B cell (primary cell): ENCODE measurements at regions not wholly inside any gene's neighbourhood (a gene's known extent, or its start where the extent isn't known, plus 50 kb on each side); places are given as distances from the start of the nearest gene placed in this dataset.

Source experiments
- ATAC-seq: fragments of 200-7000 bp; cut with Tn5 transposase; one replicate; pipeline ENCODE4 v1.10.0; 2021; ENCODE audit warnings: low read depth, mild to moderate bottlenecking, moderate number of reproducible peaks, moderate library complexity
- CTCF ChIA-PET: fragments of 350-600 bp; sonication (Branson Sonifier 250); formaldehyde crosslinking; loops from one replicate; lab custom pipeline; 2021; ENCODE audit warnings: antibody characterized with exemption, inconsistent platforms; lab: Charles Lee
- POLR2A ChIA-PET: fragments of 350-600 bp; sonication (Branson Sonifier 250); formaldehyde crosslinking; loops from one replicate; lab custom pipeline; 2021; ENCODE audit warnings: antibody characterized with exemption; lab: Charles Lee
- DNase-seq: peaks from one replicate; pipeline ENCODE4 v3.0.0; 2013
- H2AFZ ChIP-seq: 2 replicates; pipeline ENCODE4 v1.6.1; 2012; ENCODE audit warnings: mild to moderate bottlenecking, low read depth, low read length; ENCODE audit not compliant: insufficient read depth, poor library complexity, severe bottlenecking
- H3K27ac ChIP-seq, 2 donors: 1 replicate in 1 of 2; 2 replicates in 1 of 2; pipeline ENCODE4 v1.5.1; 2012 to 2013; ENCODE audit warnings: low read length in 2 of 2, mild to moderate bottlenecking in 2 of 2, moderate library complexity in 1 of 2
- H3K27me3 ChIP-seq, 4 experiments: fragments of 200-600 bp in 1 of 4; sonication (generic) in 1 of 4; replicated peaks in 1 of 4; 1 replicate in 2 of 4; 2 replicates in 2 of 4; pipeline versions ENCODE4 v1.6.1 to v1.7.0; 2013 to 2016; ENCODE audit warnings: low read length in 3 of 4, mild to moderate bottlenecking in 2 of 4, mixed read lengths in 1 of 4, moderate library complexity in 1 of 4; ENCODE audit not compliant: insufficient read depth in 4 of 4, control insufficient read depth in 3 of 4; ENCODE audit errors: control extremely low read depth in 1 of 4
- H3K36me3 ChIP-seq, 2 experiments: replicated peaks in 1 of 2; 1 replicate in 1 of 2; 2 replicates in 1 of 2; pipeline versions ENCODE4 v1.6.1 to v1.7.1; 2013; ENCODE audit warnings: low read length in 1 of 2; ENCODE audit not compliant: insufficient read depth in 2 of 2, control insufficient read depth in 1 of 2; ENCODE audit errors: control extremely low read depth in 1 of 2, extremely low read depth in 1 of 2
- H3K4me1 ChIP-seq, 2 donors: fragments of 200-600 bp in 1 of 2; sonication (generic) in 1 of 2; 1 replicate in 1 of 2; 2 replicates in 1 of 2; pipeline versions ENCODE4 v1.5.1 to v1.6.1; 2013 to 2017; ENCODE audit warnings: low read length in 2 of 2; ENCODE audit not compliant: control insufficient read depth in 2 of 2, insufficient read depth in 2 of 2
- H3K4me2 ChIP-seq: replicated peaks from 2 replicates; pipeline ENCODE3; 2012; ENCODE audit warnings: mild to moderate bottlenecking, low read depth, low read length; ENCODE audit not compliant: poor library complexity, severe bottlenecking
- H3K4me3 ChIP-seq, 5 experiments: fragments of 200-600 bp in 1 of 5; sonication (generic) in 1 of 5; 1 replicate in 3 of 5; 2 replicates in 2 of 5; pipeline versions ENCODE4 v1.5.1 to v1.7.0; 2011 to 2016; ENCODE audit warnings: low read length in 4 of 5, mild to moderate bottlenecking in 4 of 5, low read depth in 2 of 5, control low read depth in 1 of 5, moderate library complexity in 1 of 5; ENCODE audit not compliant: insufficient read depth in 1 of 5; ENCODE audit errors: control extremely low read depth in 1 of 5, extremely low read depth in 1 of 5
- H3K79me2 ChIP-seq: fragments of 200-600 bp; sonication (generic); one replicate; pipeline ENCODE4 v1.6.0; 2016; ENCODE audit warnings: low read length; ENCODE audit not compliant: control insufficient read depth, insufficient read depth
- H3K9ac ChIP-seq: fragments of 200-600 bp; sonication (generic); 2 replicates; pipeline ENCODE4 v1.6.1; 2017; ENCODE audit warnings: mild to moderate bottlenecking, low read length, moderate library complexity
- H3K9me3 ChIP-seq, 3 donors: one replicate each; pipeline versions ENCODE4 v1.6.1 to v1.7.1; 2013; ENCODE audit warnings: low read length in 2 of 3; ENCODE audit not compliant: control insufficient read depth in 2 of 3, insufficient read depth in 1 of 3; ENCODE audit errors: control extremely low read depth in 1 of 3
- H4K20me1 ChIP-seq: 2 replicates; pipeline ENCODE4 v1.6.0; 2012; ENCODE audit warnings: mild to moderate bottlenecking, low read length; ENCODE audit not compliant: insufficient read depth, control insufficient read depth, poor library complexity, severe bottlenecking
- H3K27ac Mint-ChIP-seq: one replicate; pipeline ENCODE4 v1.8.0; 2021; ENCODE audit warnings: mixed read lengths
- H3K27me3 Mint-ChIP-seq: one replicate; pipeline ENCODE4 v1.8.0; 2021; ENCODE audit warnings: mixed read lengths
- H3K4me1 Mint-ChIP-seq: one replicate; pipeline ENCODE4 v1.8.0; 2021; ENCODE audit warnings: mixed read lengths
- H3K4me3 Mint-ChIP-seq: one replicate; pipeline ENCODE4 v1.8.0; 2021; ENCODE audit warnings: mixed read lengths
- H3K9me3 Mint-ChIP-seq: one replicate; pipeline ENCODE4 v1.8.0; 2022; ENCODE audit warnings: mixed read lengths; ENCODE audit not compliant: insufficient read depth
- EZH2 ChIP-seq: IDR thresholded peaks from 2 replicates; pipeline ENCODE4 v1.6.1; 2012; ENCODE audit warnings: borderline replicate concordance, low read depth, mild to moderate bottlenecking, moderate library complexity, low read length; ENCODE audit not compliant: insufficient read depth, poor library complexity, severe bottlenecking
- WGBS: methylation state at CpG from one replicate; pipeline ENCODE4 v1.1.5; 2013; ENCODE audit warnings: missing lambda C conversion rate; ENCODE audit not compliant: insufficient coverage; 5-methylcytosine and 5-hydroxymethylcytosine counted together
- intact Hi-C: fragments of 100-400 bp; cut with micrococcal nuclease; formaldehyde crosslinking; loops from one replicate; pipeline ENCODE4 v1.10.0; 2022
- TF ChIP-seq, protein P1 (sequence below): fragments of 200-600 bp; IDR thresholded peaks from one replicate; pipeline ENCODE4 v1.8.0; 2022; ENCODE audit warnings: antibody characterized with exemption, mild to moderate bottlenecking

DNA sequence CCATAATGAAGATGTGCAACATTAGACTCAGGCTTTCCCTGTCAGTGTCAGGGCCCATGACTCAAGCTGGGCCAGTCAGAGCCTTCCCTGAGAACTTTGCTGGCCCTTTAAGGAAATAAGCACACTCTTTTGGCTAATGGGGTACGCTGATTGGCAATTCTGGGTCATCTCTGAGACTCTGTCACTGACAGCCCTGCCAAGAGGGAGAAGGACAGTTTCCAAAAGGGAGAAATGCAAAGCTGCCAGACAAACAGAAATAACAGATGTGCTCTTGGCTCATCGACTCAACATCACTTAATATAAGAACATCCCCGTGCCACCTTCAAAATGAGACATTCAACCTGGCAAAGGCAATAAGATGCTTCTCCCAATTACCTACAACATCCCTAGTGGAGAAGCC, 491.9 kb upstream of the PROK2 start:
- Histone ChIP-seq H3K27ac (no peak overlapping the region), H3K9me3 (peaks cover 0 to 10% (median 6%) of the 10 kb centered on the region in 3 donors), H3K79me2 (no peaks in the 10 kb centered on the region), H3K27me3 (no peaks in the 10 kb centered on the region), H3K36me3 (no peaks in the 10 kb centered on the region), H3K4me3 (no peak overlapping the region), H3K4me1 (peaks cover 49 to 57% of the 10 kb centered on the region in 2 donors), H2AFZ (no peak overlapping the region), H4K20me1 (no peaks in the 10 kb centered on the region), H3K9ac (no peak overlapping the region), H3K4me2 (no peak overlapping the region)
- ATAC-seq (no peak), DNase-seq (no peak)
- peaks cover 59% of the 10 kb centered on the region for H3K4me1 Mint-ChIP-seq
- H3K9me3 Mint-ChIP-seq = peaks cover 7% of the 10 kb centered on the region
- H3K4me3 Mint-ChIP-seq = no peak overlapping the region
- H3K27ac Mint-ChIP-seq = no peak overlapping the region
- CTCF ChIA-PET = no interaction called here
- no peak for TF ChIP-seq EZH2
- TF ChIP-seq, protein P1, sequence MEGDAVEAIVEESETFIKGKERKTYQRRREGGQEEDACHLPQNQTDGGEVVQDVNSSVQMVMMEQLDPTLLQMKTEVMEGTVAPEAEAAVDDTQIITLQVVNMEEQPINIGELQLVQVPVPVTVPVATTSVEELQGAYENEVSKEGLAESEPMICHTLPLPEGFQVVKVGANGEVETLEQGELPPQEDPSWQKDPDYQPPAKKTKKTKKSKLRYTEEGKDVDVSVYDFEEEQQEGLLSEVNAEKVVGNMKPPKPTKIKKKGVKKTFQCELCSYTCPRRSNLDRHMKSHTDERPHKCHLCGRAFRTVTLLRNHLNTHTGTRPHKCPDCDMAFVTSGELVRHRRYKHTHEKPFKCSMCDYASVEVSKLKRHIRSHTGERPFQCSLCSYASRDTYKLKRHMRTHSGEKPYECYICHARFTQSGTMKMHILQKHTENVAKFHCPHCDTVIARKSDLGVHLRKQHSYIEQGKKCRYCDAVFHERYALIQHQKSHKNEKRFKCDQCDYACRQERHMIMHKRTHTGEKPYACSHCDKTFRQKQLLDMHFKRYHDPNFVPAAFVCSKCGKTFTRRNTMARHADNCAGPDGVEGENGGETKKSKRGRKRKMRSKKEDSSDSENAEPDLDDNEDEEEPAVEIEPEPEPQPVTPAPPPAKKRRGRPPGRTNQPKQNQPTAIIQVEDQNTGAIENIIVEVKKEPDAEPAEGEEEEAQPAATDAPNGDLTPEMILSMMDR = no peak
- POLR2A ChIA-PET = no interaction called here
- WGBS = 100% methylated on average over 3 of the region's 3 CpGs
- intact Hi-C loops = no loop called here
- peaks cover 6% of the 10 kb centered on the region for H3K27me3 Mint-ChIP-seq

DNA sequence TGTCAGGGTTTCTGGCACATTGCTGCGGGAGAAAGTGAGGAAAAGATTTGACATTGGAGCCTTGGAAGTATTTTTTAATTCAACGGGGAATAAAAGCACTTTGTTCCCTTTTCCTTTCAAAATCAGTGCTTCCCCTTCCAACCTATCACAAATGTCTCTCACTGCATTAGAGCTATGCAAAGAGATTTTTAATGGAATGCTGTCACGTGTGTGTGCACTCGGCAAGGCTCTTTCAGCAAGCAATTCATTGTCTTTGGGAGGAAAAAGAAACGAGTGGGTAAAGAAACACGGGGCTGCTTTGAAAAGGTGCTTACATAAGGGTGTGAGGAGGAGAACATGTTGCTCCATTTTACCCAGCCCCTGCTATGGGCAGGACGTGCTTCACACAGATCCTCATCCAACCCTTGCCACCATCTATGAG, 490.4 kb upstream of the PROK2 start:
- Mint-ChIP-seq H3K4me3 (peak overlapping the region; percentile 67), H3K9me3 (peaks cover 7% of the 10 kb centered on the region), H3K4me1 (peaks cover 62% of the 10 kb centered on the region), H3K27me3 (peaks cover 9% of the 10 kb centered on the region), H3K27ac (peak overlapping the region; percentile 42)
- H3K9me3 ChIP-seq = peaks cover 0 to 9% (median 6%) of the 10 kb centered on the region in 3 donors
- peak overlapping the region; percentile 64 for H3K4me2 ChIP-seq
- TF ChIP-seq, protein P1 = no peak
- TF ChIP-seq EZH2 = no peak
- H3K27me3 ChIP-seq = no peaks in the 10 kb centered on the region
- ATAC-seq (no peak), DNase-seq (no peak)
- H4K20me1 ChIP-seq = no peaks in the 10 kb centered on the region
- no peak overlapping the region for H2AFZ ChIP-seq
- ChIA-PET CTCF (no interaction called here), POLR2A (no interaction called here)
- WGBS = 82% methylated on average over 3 of the region's 7 CpGs
- no peak overlapping the region for H3K27ac ChIP-seq
- H3K4me3 ChIP-seq = no peak overlapping the region
- H3K79me2 ChIP-seq = no peaks in the 10 kb centered on the region
- no peaks in the 10 kb centered on the region for H3K36me3 ChIP-seq
- peaks cover 58 to 62% of the 10 kb centered on the region in 2 donors for H3K4me1 ChIP-seq
- intact Hi-C loops = loop anchor here (2.0 kb wide), 1 partner anchor 111 kb away; no protein-coding TSS in a partner anchor
- no peak overlapping the region for H3K9ac ChIP-seq
